ENCODE measurements at regions not wholly inside any gene's neighbourhood (a gene's known extent, or its start where the extent isn't known, plus 50 kb on each side); places are given as distances from the start of the nearest gene placed in this dataset.

DNA sequence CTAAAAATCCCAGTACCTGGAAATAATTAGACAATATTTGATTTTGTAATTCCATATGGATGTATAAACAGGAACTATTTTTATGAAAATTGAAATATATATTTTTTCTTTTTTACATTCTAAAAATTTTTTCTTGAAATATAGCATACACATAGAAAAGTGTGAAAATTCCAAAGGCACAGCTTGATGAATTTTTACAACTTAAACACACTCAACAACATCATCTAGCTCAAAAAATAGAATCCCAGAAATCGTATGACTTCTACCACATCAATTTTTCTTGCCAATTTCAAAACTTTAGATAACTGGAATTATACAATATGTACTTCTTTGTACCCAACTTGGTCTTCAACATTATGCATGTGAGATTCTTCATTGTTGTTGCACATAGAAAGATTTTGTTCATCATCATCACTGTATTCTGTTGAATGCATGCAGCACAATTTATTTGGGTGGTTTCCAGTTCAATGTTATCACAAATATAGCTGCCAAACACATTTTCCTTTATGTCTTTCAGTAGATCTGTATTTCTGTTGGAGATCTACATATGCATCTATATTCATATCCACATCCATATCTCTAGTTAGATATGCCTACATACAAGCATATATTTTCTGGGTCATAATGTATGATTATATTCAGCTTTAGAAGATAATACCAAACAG is 340.7 kb upstream of the SLIT2 start:
- no peak for DNase-seq (ENCODE audit: low read depth, low spot score)
- Mint-ChIP-seq H3K4me1 (no peaks in the 10 kb centered on the region), H3K36me3 (ENCODE audit: low read depth) (no peaks in the 10 kb centered on the region), H3K27ac (ENCODE audit: unreplicated experiment) (no peak overlapping the region), H3K9me3 (peaks cover 3% of the 10 kb centered on the region), H3K27me3 (ENCODE audit: low read depth) (no peaks in the 10 kb centered on the region), H3K4me3 (no peak overlapping the region)
- TF ChIP-seq, protein P1, sequence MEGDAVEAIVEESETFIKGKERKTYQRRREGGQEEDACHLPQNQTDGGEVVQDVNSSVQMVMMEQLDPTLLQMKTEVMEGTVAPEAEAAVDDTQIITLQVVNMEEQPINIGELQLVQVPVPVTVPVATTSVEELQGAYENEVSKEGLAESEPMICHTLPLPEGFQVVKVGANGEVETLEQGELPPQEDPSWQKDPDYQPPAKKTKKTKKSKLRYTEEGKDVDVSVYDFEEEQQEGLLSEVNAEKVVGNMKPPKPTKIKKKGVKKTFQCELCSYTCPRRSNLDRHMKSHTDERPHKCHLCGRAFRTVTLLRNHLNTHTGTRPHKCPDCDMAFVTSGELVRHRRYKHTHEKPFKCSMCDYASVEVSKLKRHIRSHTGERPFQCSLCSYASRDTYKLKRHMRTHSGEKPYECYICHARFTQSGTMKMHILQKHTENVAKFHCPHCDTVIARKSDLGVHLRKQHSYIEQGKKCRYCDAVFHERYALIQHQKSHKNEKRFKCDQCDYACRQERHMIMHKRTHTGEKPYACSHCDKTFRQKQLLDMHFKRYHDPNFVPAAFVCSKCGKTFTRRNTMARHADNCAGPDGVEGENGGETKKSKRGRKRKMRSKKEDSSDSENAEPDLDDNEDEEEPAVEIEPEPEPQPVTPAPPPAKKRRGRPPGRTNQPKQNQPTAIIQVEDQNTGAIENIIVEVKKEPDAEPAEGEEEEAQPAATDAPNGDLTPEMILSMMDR (conservative IDR thresholded peaks at IDR 0.05) = no peak

DNA sequence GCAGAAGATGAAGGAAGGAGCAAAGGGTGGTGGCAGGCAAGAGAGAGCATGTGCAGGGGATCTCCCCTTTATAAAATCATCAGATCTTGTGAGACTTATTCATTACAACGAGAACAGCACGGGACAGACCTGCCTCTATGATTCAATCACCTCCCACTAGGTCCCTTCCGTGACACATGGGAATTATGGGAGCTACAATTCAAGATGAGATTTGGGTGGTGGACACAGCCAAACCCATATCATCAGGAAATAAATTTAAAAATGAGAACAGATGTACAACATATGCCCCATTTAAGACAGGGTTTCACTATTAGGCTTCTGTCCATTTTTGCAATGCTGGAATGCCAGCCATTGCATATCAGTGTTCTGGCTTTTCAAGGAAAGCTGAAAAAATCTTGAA is 346.7 kb upstream of the SLIT2 start:
- TF ChIP-seq, protein P1 (conservative IDR thresholded peaks at IDR 0.05) = no peak
- no peak overlapping the region for H3K27ac Mint-ChIP-seq (ENCODE audit: unreplicated experiment)
- no peak for DNase-seq (ENCODE audit: low read depth, low spot score)
- no peaks in the 10 kb centered on the region for H3K36me3 Mint-ChIP-seq (ENCODE audit: low read depth)
- H3K9me3 Mint-ChIP-seq = peaks cover 3% of the 10 kb centered on the region
- H3K4me1 Mint-ChIP-seq = no peaks in the 10 kb centered on the region
- H3K4me3 Mint-ChIP-seq = no peak overlapping the region
- H3K27me3 Mint-ChIP-seq (ENCODE audit: low read depth) = no peaks in the 10 kb centered on the region

DNA sequence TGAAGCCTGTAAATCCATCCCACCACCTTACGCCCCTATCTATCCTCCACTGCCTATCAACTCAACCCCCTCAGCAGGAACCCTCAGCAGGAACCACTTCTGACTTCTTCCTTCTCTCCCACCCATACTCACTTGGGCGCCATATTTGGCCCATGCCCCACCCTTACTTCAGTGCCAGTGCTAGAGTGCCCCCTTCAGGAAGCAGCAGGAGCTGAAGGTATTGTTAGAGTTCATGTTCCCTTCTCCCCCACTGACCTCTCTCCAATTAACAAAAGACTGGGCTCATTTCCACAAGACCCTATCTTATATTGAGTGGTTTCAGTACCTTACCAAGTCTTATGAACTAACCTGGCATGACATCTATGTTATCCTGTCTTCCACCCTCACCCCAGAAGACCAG is 363.1 kb upstream of the SLIT2 start:
- peaks cover 12% of the 10 kb centered on the region for H3K9me3 Mint-ChIP-seq
- no peaks in the 10 kb centered on the region for H3K27me3 Mint-ChIP-seq (ENCODE audit: low read depth)
- DNase-seq (ENCODE audit: low read depth, low spot score) = no peak
- peaks cover 5% of the 10 kb centered on the region for H3K36me3 Mint-ChIP-seq (ENCODE audit: low read depth)
- no peaks in the 10 kb centered on the region for H3K4me1 Mint-ChIP-seq
- H3K27ac Mint-ChIP-seq (ENCODE audit: unreplicated experiment) = no peak overlapping the region
- no peak overlapping the region for H3K4me3 Mint-ChIP-seq
- TF ChIP-seq, protein P1 (conservative IDR thresholded peaks at IDR 0.05) = no peak

DNA sequence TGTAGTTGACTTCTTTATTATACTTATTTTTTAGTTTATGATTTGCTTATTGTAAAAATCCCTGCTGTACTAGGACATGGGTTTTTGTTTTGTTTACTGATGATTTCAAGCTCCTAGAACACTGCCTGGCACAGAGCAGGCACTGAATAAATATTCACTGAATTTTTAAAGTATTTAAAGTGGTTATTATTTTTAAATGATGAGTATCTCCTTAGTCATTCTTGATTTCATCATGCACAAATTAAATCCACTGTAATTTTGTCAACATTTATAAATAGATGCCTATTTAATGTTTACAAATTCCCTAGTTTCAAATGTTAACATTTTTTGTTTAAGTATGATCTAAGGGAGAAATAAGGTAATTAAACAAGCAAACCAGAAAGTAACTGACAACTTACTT is 367.9 kb upstream of the SLIT2 start:
- Mint-ChIP-seq H3K4me1 (no peaks in the 10 kb centered on the region), H3K36me3 (ENCODE audit: low read depth) (peaks cover 4% of the 10 kb centered on the region), H3K27me3 (ENCODE audit: low read depth) (no peaks in the 10 kb centered on the region), H3K27ac (ENCODE audit: unreplicated experiment) (no peak overlapping the region), H3K9me3 (peaks cover 9% of the 10 kb centered on the region), H3K4me3 (no peak overlapping the region)
- TF ChIP-seq, protein P1 (conservative IDR thresholded peaks at IDR 0.05) = no peak
- no peak for DNase-seq (ENCODE audit: low read depth, low spot score)

DNA sequence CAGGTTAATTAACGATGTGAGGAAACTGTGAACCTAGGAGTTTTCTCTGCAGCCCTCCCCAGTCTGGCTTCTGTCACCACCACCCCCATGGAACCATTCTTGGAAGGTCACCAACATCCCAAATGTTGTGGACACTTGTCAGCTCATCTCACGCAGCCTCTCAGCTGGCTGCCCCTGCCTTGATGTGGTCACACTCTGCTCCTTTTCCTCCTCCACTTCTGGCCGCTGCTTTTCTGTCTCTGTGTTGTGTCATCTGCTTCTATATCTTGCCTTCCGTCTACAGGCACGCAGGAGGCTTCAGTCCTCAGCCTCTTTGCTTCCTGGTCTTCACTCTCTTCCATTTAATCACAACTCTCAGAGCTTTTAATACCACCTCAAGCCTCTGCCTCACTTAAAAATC is 371.5 kb upstream of the SLIT2 start:
- no peak overlapping the region for H3K27ac Mint-ChIP-seq (ENCODE audit: unreplicated experiment)
- no peak for DNase-seq (ENCODE audit: low read depth, low spot score)
- no peaks in the 10 kb centered on the region for H3K36me3 Mint-ChIP-seq (ENCODE audit: low read depth)
- H3K4me3 Mint-ChIP-seq = no peak overlapping the region
- H3K4me1 Mint-ChIP-seq = no peaks in the 10 kb centered on the region
- H3K27me3 Mint-ChIP-seq (ENCODE audit: low read depth) = no peaks in the 10 kb centered on the region
- TF ChIP-seq, protein P1 (conservative IDR thresholded peaks at IDR 0.05) = no peak
- no peaks in the 10 kb centered on the region for H3K9me3 Mint-ChIP-seq
